ENCODE measurements at regions not wholly inside any gene's neighbourhood (a gene's known extent, or its start where the extent isn't known, plus 50 kb on each side); places are given as distances from the start of the nearest gene placed in this dataset.
A peak's percentile ranks its signal among the peaks of the same experiment; 100 is the strongest.
"Not testable (repeated sequence)": the region's sequence is repeated elsewhere in the genome, so short reads cannot be mapped to it uniquely, and the experiment has no call there.

- DNase-seq: no peak
Observed at GRCh38 chr5:154702477-154702876, 52.7 kb upstream of the LARP1 start.

GRCh38 chr5:154701725-154702124 is 53.5 kb upstream of the LARP1 start:
- DNase-seq: not testable (repeated sequence)

- DNase-seq: no peak
Observed at GRCh38 chr5:154701181-154701580, 54.0 kb upstream of the LARP1 start.

GRCh38 chr5:154700289-154700928 is 54.8 kb upstream of the LARP1 start:
- DNase-seq: not testable (repeated sequence)

- no peak for DNase-seq
Observed at GRCh38 chr5:154698763-154699162, 56.4 kb upstream of the LARP1 start.

- DNase-seq: no peak
Observed at GRCh38 chr5:154697371-154697770, 57.8 kb upstream of the LARP1 start.

GRCh38 chr5:154696891-154697290 is 58.3 kb upstream of the LARP1 start:
- DNase-seq: no peak

- DNase-seq: no peak
Observed at GRCh38 chr5:154694159-154694558, 61.0 kb upstream of the LARP1 start.

- no peak for DNase-seq
Observed at GRCh38 chr5:154690488-154690887, 64.7 kb upstream of the LARP1 start.

GRCh38 chr5:154686490-154686889 is 68.7 kb upstream of the LARP1 start:
- DNase-seq: no peak

GRCh38 chr5:154683101-154683880 is 71.9 kb upstream of the LARP1 start:
- no peak for DNase-seq

- DNase-seq: no peak
Observed at GRCh38 chr5:154679501-154679900, 75.7 kb upstream of the LARP1 start.

GRCh38 chr5:154677921-154678320 is 77.3 kb upstream of the LARP1 start:
- peak; percentile 18 for DNase-seq

- DNase-seq: no peak
Observed at GRCh38 chr5:154676508-154676907, 78.7 kb upstream of the LARP1 start.

GRCh38 chr5:154674029-154674428 is 81.1 kb upstream of the LARP1 start:
- DNase-seq: no peak

- DNase-seq: no peak
Observed at GRCh38 chr5:154673506-154673905, 81.7 kb upstream of the LARP1 start.

GRCh38 chr5:154669913-154670312 is 85.3 kb upstream of the LARP1 start:
- DNase-seq: not testable (repeated sequence)

- DNase-seq: no peak
Observed at GRCh38 chr5:154669402-154669801, 85.8 kb upstream of the LARP1 start.

- no peak for DNase-seq
Observed at GRCh38 chr5:154664869-154665268, 90.3 kb upstream of the LARP1 start.

- no peak for DNase-seq
Observed at GRCh38 chr5:154663424-154663823, 91.8 kb upstream of the LARP1 start.

GRCh38 chr5:154654486-154655371 is 100.4 kb upstream of the LARP1 start:
- no peak for DNase-seq

- no peak for DNase-seq
Observed at GRCh38 chr5:154653764-154654485, 101.3 kb upstream of the LARP1 start.

GRCh38 chr5:154653418-154653763 is 101.8 kb upstream of the LARP1 start:
- DNase-seq: no peak

Data from MV-4-11 (cell line).